CD4-positive, alpha-beta T cell treated with Interferon gamma for 1 hour (primary cell): ENCODE measurements at regions not wholly inside any gene's neighbourhood (a gene's known extent, or its start where the extent isn't known, plus 50 kb on each side); places are given as distances from the start of the nearest gene placed in this dataset.

Experiments used
- DNase-seq: peaks from one replicate; pipeline ENCODE4 v3.0.0-alpha.2; 2020

DNA sequence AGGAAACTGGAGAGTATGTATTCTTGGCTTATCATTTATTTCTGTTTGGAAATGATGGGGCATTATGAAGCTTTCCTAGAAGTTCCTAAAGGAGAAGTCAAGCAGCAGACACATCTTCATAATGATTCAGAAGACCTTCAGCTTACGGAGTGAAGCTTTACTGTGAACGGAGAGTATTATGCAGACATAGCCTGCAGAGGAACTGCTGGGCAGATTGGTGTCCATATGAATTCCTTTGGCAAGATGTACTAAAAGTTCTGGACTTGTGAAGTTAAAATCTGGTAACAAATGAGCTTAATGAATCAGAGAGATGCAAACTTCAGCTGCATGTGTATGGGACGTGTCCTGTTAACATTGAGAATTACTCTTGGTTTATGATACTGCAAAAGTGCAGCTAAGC, 60.1 kb downstream of the NABP1 start:
- DNase-seq: no peak

- no peak for DNase-seq
Measured at GRCh38 chr2:191738667-191739066, 60.7 kb downstream of the NABP1 start.

DNA sequence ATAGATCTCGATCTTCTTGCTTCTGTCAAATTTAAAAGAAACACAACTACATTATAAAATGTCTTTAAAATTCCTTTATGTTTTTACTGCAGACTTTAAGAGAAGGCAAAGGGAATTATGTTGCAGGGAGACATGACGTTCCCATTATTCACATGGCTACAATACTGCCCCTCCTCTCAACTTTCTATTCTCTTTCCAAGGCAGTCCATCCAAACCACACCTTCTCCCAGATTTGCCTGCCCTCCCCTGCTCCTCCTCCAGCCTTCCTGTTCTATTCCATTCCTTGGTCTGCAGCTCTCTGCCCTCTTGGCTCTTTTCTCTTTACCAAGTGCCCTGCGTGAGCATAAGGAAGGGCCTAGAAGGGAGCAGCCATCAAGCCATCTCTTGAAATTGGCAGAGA, 61.3 kb downstream of the NABP1 start:
- DNase-seq: no peak

GRCh38 chr2:191740016-191740419, 62.1 kb downstream of the NABP1 start:
- peak; percentile 13 for DNase-seq

- no peak for DNase-seq
Measured at GRCh38 chr2:191740759-191741158, 62.8 kb downstream of the NABP1 start.

- DNase-seq: no peak
Measured at GRCh38 chr2:191746346-191747169, 68.6 kb downstream of the NABP1 start.

DNA sequence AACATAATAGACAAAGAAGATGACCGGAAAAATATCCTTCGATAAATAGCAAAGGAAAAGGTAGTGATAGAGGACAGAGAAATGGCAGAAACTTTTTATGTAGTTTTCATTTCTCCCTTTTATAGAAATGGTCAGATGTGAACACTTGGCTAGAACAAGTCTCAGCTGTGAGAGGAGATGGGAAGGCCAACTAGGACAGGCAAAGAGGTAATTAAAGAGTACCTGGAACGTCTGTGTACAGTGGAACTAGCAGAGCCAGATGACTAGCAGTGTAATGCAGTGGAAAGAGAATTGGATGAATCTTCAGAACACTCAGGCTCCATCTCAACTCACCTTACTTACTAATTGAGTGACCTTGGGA, 69.2 kb downstream of the NABP1 start:
- no peak for DNase-seq

DNA sequence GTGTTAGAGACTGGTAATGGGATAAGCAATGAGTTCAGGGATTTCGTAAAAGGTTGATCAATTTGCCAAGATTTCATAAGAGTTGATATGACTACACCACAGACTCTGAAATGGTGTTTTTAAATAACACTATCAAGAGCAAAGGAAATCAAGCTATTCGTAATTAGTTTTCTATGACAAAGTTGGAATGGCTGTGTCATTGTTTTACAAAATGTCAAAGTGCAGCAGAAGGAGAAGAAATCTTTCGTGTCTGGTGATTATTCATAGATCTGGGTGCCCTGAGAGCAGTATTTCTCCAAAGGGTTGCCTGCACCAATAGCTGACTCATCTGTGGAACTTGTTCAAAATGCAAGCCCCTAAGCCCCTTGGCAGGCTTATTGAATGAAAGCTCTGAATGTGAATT, 70.1 kb downstream of the NABP1 start:
- DNase-seq: no peak

- DNase-seq: no peak
Measured at GRCh38 chr2:191748528-191749180, 70.7 kb downstream of the NABP1 start.

- DNase-seq: no peak
Measured at GRCh38 chr2:191749181-191749540, 71.2 kb downstream of the NABP1 start.

- DNase-seq: no peak
Measured at GRCh38 chr2:191754103-191754502, 76.2 kb downstream of the NABP1 start.

DNA sequence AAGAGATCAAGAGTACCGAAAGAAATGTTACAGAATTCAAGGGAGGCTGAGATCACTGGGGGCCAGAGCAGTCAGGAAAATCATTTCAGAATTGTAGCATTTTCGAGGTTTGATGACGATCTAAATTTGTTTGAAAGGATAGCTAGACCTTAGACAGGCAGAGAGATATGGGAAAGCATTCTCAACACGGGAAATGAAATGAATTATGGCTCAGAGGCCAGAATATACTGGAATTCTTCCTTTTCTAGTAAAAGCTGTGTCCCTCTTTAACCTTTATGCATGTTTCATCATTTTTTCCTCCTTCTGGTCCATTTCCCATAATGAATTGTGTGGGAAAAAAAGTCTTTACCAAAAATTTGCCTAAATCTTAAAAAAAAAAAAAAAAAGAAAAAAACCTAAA, 78.8 kb downstream of the NABP1 start:
- no peak for DNase-seq

- no peak for DNase-seq
Measured at GRCh38 chr2:191757208-191757607, 79.3 kb downstream of the NABP1 start.

DNA sequence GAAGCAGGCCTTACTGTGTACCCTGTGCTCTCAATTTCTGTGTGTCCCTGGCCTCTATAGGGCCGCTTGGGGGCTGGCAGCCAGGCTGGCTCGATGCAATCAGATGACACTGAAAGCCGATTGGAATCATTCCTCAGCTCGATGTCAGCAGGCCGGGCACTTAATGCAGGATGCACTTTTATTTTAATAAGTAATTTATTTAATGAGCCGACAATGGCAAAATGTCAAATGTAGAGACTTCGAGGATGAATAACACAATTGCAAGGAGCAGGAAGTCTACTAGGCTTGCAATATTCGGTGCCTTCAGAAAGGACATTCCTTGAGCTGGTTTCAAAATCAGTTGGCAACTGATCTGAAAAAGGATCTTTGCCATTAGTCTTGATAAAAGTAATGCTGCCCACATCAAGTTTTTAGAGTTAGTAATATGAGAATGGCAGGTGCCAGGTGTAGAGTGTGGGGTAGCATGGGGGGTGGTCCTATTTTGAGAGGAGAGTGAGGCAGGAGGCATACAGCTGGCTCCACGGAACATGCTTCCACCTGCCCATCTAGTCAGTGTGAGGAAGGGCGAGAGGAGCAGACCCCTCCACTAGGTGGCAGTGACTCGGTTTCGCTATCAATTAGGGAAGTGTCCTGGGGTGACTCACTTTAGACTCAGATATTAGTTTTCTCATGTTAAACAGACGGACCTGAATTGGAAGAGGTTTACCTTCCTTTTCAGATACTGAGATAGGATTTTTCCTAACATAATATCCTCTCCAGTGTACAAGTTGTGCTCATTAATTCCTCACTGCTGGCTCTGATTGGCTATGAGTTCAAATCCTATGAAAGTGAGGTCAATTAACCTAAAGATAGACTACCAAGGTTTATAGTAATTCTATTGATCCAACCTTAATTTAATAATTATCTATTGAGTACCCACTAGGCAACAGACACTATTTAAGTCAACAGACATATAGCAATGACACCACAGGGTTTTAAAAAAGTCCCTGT, 80.9 kb downstream of the NABP1 start:
- DNase-seq: peak; percentile 53

DNA sequence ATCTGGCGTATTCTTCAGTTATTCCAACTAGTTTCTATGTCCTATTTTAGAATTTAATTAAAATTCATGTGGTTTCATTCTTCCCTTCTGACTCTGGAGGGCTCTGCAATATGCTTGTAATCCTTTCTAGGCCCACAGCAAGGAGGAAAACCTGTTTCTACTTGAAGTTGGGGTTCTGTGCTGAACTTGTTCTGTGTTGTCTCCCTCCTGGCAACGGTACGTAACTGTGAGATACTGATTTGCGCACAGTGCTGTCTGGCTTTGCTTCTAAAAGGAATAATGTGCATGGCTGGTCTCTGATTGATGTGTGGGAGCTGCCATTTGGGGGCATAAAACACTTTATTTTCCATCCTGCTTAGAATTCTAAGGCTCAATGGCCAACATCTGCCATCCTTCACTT, 81.7 kb downstream of the NABP1 start:
- DNase-seq: no peak

- DNase-seq: no peak
Measured at GRCh38 chr2:191760655-191761262, 82.8 kb downstream of the NABP1 start.

DNA sequence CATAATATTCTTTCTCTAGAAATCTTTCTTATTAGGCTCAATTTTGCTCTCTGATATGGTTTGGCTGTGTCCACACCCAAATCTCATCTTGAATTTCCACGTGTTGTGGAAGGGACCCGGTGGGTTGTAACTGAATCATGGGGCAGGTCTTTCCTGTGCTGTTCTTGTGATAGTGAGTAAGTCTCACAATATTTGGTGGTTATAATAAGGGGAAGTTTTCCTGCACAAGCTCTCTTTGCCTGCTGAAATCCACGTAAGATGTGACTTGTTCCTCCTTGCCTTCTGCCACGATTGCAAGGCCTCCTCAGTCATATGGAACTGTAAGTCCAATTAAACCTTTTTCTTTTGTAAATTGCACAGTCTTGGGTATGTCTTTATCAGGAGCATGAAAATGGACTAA, 73.8 kb downstream of the CAVIN2 start:
- DNase-seq: no peak

DNA sequence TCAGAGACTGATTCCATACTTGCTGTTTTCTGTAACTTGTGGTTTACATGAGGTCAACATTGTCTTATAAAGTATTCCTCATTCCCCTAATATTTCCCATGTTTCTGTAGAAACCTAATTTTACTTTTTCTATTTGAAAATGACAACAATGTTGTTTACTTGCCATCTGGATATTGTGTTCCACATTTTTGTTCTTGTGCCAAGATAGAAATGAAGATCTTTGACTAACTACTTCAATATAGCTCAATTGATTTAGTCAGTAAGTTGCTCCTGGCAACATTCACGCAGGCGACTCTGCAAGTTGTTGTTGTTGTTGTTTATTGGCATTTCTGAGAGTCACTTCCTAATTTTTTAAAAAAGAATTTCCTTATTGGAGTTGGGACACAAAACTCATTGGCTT, 69.5 kb downstream of the CAVIN2 start:
- no peak for DNase-seq

DNA sequence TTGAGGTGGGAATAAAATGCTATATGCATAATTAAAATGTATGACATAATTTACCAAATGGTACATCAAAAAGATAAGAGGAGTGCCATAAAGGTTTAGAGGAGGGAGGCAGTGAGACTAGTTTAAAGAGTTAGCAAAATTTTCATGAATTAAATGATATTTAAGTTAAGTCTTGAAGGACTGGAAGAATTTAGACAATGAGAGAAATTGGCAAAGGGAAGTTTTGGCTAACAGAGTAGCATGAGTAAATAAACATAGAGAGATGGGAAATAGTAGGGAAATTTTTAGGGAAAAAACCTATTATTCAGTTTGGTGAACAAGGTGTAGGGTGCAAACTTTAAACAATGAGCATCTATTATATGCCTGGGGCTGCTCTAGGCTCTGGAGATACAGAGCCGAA, 68.8 kb downstream of the CAVIN2 start:
- DNase-seq: no peak

DNA sequence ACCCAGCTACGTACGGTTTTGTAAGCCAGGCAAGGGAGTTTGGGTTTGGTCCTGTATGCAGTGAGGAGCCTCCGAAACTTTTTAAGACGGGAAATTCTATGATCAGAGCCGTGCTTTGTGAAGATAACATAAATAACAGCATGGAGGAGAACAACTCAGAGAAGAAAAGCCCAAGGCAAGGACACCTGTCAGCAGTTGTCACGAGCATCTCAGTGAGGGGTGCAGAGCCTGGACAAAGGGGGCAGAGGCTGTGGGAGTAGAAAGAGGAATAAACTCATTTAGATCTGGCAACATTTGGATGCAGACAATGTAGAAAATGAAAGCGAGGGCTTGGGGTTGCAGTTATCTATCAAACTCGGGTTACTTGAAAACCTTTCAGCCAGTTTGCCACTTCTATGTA, 64.5 kb downstream of the CAVIN2 start:
- no peak for DNase-seq

DNA sequence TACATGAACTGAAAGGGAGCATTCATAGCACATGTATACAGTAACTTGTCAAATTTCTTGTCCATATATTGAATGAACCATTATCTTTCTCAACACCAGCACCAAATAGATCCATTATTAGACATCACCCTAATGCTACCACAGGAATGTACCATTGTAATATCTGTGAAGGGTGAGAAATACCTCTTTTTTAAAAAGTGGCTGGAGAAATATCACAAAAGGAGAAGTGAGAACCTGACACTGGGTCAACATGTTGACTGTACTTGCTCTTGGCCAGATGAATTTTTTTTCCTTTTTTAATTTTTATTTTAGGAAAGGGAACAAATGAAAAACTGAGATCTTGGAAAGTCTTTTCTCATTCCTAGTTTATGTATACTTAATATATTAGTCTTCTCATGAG, 63.5 kb downstream of the CAVIN2 start:
- DNase-seq: no peak
